GM21515 (cell line): ENCODE measurements at regions not wholly inside any gene's neighbourhood (a gene's known extent, or its start where the extent isn't known, plus 50 kb on each side); places are given as distances from the start of the nearest gene placed in this dataset.
"Not testable (repeated sequence)": the region's sequence is repeated elsewhere in the genome, so short reads cannot be mapped to it uniquely, and the experiment has no call there.

Experiments used
- ATAC-seq: cut with Tn5 transposase; IDR thresholded peaks from one replicate; pipeline ENCODE4 v1.9.1; 2021; ENCODE audit not compliant: unreplicated experiment

GRCh38 chr11:39462506-39462905 is 1996.9 kb downstream of the LRRC4C start:
- ATAC-seq: no peak

DNA sequence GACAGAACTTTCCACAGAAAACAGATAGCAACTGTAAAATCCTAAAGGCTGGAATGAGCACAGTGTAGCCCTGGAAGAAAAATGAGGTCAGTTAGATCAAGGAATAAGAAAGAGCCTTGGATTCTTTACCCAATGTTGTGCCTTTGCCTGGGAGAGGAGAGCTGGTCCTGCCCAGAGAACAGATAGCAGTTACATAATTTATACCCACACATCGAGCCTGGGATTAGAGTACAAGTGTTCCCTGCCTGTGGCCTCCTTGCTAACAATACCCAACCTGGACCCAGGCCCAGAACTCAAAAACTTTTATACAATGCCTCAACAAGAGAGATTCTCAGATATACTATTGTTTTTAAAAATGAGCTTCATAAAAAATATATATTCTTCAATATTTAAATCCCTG is 1998.4 kb downstream of the LRRC4C start:
- no peak for ATAC-seq

GRCh38 chr11:39459606-39460005 is 1999.8 kb downstream of the LRRC4C start:
- ATAC-seq: no peak

GRCh38 chr11:39458481-39458880 is 2001.0 kb downstream of the LRRC4C start:
- ATAC-seq: no peak

DNA sequence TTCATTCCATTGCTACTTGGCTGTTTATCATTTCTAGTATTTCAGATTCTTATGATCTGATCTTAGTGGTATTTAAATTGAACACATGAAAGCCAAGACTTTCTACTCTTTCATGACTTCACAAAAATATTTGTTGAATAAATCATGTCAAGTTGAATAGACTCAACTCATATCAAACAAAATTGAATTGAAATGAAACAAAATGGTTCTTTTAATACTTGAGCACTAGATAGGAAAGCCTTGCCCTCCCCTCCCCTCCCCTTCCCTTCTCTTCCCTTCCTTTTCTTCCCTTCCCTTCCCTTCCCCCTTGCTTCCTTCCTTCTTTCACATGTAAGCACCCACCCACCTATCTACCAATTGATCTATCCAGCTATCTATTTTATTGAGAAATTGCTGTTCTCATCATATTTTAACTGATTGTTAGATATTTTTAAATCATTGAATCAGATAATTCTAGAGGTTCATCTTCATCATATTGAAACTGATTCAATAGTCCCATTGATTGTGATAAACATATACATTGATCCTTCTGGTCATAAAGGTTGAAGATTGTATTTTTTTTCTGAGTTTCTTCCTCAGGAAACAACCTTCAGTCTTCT is 2015.9 kb downstream of the LRRC4C start:
- no peak for ATAC-seq

DNA sequence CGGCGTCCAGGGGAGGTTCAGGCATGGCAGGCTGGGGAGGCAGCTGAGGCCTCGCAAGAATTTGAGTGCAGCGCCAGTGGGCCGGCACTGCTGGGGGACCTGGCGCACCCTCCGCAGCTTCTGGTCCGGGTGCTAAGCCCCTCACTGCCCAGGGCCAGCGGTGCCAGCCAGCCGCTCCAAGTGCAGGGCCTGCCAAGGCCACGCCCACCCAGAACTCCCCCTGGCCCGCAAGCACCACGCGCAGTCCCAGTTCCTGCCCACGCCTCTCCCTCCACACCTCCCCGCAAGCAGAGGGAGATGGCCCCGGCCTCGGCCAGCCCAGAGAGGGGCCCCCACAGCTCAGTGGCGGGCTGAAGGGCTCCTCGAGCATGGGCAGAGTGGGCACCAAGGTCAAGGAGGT is 2017.3 kb downstream of the LRRC4C start:
- no peak for ATAC-seq

DNA sequence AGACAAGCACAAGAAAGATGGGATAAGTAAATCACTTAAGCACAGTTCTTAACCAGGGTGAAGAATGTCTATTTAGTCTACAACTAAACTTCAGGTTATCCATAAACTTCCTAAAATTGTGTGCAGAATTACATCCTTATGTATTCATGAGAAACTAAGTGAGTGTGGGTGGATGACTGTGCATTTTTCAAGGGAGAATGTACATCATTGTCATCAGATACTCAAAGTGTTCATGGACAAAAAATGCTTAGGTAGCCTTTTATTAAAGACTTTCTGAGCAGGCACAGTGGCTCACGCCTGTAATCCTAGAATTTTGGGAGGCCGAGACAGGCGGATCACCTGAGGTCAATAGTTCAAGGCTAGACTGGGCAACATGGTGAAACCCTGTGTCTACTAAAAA is 2023.8 kb downstream of the LRRC4C start:
- no peak for ATAC-seq

DNA sequence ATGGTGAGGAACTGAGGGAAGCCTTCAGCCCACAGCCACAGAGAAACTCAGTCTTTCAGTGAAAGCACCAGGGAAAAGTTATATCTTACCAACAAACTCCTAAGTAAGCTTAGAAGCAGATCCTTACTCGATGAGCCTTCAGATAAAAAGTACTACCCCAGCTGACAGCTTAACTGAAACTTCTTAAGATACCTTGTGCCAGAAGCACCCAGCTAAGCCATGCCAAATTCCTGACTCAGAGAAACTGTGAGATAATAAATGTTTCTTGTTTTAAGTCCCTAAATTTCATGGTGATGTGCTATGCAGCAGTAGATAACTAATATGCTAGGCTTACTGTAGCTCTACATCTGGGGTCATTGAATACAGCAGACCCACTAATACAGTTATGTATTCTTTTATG is 2025.0 kb downstream of the LRRC4C start:
- ATAC-seq: no peak

DNA sequence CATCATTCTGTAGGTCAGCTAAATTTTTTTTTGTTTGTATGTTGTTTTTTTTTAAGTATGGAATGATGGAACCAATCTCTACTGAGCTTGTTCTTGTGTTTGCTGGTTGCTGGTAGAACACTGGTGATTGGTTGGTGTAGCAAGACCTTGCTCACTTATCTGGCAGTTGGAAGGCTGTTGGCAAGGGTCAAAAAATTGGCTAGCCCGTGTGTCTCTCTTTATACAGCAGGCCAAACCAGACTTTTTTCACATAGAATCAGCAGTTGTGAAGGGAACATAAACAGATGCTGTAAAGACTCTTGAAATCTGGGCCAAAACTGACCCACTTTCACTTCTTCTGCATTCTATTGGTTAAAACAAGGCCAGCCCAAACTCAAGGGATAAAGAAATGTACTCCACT is 2026.5 kb downstream of the LRRC4C start:
- ATAC-seq: no peak

DNA sequence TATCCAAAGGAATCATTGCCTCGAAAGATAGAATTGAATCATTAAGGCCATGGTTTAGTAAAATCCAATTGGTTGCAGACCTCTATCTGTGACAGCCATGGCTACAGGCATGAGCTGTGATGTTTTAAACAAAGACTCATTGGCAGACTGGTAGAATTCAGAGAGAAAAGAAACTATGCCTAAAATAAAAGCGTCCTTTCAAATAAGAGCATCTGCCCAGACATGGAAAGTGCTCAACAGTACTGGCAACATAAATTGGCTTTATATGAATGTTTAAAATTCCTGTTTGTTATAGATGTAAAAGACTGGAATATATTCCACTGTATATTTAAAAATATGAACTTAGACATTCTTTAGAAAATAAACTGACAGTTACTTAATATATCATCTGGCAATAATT is 2034.2 kb downstream of the LRRC4C start:
- no peak for ATAC-seq

DNA sequence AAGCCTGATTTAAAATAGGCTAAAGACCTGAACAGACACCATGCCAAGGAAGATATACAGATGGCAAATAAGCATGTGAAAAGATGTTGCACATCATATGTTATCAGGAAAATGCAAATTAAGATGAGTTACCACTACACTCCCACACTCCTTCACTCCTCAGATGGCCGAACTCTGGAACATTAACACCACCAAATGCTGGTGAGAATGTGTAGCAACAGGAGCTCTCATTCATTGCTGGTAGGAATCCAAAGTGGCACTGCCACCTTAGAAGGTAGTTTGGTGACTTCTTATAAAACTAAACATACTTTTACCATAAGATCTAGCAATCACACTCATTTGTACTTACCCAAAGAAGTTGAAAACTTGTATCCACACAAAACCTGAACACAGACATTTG is 2047.3 kb downstream of the LRRC4C start:
- no peak for ATAC-seq

- no peak for ATAC-seq
Measured at GRCh38 chr11:39385911-39386310, 2073.5 kb downstream of the LRRC4C start.

DNA sequence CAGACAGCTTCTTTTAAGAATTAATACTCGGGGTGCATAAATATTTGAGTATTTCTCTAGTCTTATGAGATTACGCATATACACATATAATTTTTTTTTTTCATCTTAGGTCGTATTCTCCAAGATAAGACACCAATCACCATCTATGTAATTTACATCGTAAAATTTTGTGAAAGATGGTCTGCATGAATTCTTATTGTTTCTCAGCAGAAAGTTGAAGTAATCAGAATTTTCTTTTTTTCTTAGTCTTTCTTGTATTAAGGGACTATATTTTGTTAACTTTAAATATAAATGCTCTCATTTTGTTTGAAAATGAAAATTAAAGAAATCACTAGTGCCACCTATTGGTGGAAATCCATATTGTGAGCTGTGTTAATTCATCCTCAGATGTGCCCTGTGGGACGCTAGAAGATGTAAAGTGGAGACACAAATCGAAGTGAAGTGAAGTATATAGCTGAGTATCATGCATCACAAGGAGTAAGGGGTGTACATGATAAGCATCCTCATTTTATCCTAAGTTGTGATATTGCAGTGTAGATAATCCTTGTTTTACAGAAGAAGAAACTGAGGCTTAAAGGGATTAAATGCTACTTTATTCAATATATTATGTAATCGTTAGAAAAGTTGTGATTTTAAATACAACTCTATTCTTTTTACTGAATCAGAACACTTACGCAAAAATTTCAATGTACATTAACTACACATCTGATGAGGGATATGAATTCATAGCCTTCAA is 2084.3 kb downstream of the LRRC4C start:
- no peak for ATAC-seq

GRCh38 chr11:39367534-39367933 is 2091.9 kb downstream of the LRRC4C start:
- no peak for ATAC-seq

DNA sequence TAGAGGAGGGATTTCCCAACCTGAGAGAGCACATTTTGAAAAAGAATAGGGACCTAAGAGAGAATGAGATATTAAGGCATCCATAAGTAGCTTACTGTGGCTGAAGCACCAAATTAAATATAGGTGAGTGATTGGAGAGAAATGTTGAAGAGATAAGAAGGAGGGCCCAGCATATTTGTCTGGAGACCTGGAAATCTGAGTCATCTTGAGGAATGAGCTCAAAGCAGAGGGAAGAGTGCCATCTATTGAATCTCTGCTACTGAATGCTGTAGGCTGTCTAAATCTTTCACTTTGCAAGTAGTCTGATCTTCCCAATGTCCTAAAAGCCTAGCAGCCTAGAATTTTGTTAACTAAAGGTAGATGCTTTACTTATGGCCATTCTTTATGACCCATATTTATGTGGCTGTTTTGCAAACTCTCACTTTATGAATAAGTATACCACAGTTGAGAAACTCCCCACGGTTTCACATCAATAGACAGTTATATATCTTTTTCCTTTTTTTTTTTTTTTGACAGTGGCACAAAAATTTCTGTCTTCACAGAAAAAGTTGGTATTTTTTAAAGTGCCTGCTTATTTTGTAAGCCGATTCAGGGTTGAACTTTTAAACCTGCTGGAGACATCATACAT is 2093.5 kb downstream of the LRRC4C start:
- ATAC-seq: no peak

DNA sequence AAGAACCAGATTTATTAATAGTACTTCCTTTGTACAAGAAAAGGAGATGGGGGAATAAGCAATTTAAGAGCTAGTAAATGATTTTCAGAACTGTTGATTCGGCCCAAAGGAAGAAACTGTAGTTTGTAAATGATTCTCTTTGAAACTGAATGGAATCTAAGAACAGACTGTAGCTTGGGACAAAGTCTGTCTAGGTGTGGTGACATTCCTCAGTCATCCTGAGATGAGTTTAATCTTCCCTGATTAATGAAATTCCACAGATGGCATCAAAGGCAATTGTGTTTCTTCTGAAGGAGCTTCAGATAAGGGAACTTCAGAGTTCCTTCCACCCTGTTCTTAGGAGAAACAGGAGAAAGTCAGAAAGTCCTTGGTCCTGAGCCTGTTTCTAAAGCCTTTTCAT is 2095.9 kb downstream of the LRRC4C start:
- no peak for ATAC-seq

- ATAC-seq: no peak
Measured at GRCh38 chr11:39361557-39361956, 2097.9 kb downstream of the LRRC4C start.

DNA sequence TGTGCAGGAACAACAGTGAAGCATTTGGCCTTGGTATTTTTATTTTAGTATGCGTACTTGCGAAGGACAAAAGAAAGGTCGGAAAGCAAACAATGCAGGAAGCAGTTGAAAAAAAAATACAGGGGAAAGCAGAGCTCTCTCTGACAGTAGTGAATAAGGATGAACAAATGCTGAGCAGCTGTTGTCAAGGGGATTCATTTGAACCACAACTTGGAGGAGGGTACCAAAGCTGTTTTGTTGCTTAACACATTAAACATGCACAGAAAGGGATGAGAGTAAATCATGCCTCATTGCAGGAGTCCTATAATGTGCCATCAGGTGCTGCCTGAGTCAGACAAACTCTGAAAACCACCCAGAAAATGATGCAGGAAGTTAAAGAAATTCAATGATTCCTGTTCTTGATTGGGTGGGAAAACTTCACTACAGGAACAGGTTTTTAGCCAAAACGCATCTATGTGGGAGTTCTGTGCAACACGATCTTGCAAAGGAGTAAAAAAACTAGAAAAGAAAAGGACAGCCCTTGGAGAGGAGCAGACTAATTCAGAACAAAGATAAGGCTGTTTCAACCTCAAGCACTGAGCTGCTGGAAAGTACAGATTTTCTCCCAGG is 2113.5 kb downstream of the LRRC4C start:
- ATAC-seq: no peak

DNA sequence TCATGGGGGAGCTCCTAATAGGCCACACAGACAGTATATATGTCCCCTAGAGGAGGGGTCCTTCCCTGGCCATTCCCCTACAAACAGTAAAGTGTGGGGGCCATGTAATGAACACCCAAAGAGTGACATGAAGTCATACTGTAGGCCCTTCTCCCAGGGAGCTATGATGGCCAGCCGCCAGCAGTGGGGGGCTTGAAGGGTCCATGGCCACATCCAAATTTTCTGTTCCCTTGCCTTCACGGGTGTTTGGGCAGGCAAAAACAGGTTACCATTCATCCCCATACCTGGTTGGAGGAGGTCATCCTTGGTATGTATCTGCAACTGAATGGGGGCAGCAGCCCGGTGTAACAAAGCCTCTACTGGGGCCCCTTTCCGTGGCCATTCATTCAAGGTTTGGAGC is 2118.0 kb downstream of the LRRC4C start:
- ATAC-seq: no peak

DNA sequence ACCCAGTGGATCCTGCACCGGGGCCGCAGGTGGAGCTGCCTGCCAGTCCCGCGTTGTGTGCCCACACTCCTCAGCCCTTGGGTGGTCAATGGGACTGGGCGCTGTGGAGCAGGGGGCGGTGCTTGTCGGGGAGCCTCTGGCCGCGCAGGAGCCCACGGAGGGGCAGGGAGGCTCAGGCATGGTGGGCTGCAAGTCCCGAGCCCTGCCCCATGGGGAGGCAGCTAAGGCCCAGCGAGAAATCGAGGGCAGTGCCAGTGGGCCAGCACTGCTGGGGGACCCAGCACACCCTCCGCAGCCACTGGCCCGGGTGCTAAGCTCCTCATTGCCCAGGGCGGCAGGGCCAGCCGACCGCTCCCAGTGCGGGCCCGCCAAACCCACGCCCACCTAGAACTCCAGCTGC is 2126.4 kb downstream of the LRRC4C start:
- not testable (repeated sequence) for ATAC-seq

- no peak for ATAC-seq
Measured at GRCh38 chr11:39327302-39327701, 2132.2 kb downstream of the LRRC4C start.

- ATAC-seq: not testable (repeated sequence)
Measured at GRCh38 chr11:39311888-39312287, 2147.6 kb downstream of the LRRC4C start.
